IMR-90 (cell line): ENCODE measurements at regions not wholly inside any gene's neighbourhood (a gene's known extent, or its start where the extent isn't known, plus 50 kb on each side); places are given as distances from the start of the nearest gene placed in this dataset.

ENCODE experiments used
- ATAC-seq: fragments of 200-7000 bp; cut with Tn5 transposase; 2 replicates; pipeline ENCODE4 v1.9.1; 2020; ENCODE audit warnings: low read depth, mild to moderate bottlenecking, moderate library complexity
- BruUV-seq: library from RNA; stranded (reverse); fragments of 400-500 nt; replicated peaks from 2 replicates; lab custom pipeline; 2021; lab: Mats Ljungman, UMichigan
- CTCF ChIA-PET: fragments of 300-600 bp; formaldehyde crosslinking; extraction: SDS; loops from one replicate; lab custom pipeline; 2021; ENCODE audit warnings: antibody characterized with exemption; lab: Yijun Ruan, JAX
- POLR2A ChIA-PET: fragments of 300-600 bp; sonication (Branson Sonifier 250); formaldehyde crosslinking; loops from one replicate; lab custom pipeline; 2022; ENCODE audit warnings: antibody characterized with exemption; ENCODE audit not compliant: unreplicated experiment; lab: Charles Lee
- DNase-seq: peaks from one replicate; pipeline ENCODE4 v3.0.0; 2013
- H2AFZ ChIP-seq: replicated peaks from 2 replicates; pipeline ENCODE3; 2013; ENCODE audit warnings: low read length, mild to moderate bottlenecking; ENCODE audit not compliant: poor library complexity
- H2AK5ac ChIP-seq: 2 replicates; pipeline ENCODE4 v1.6.1; 2013; ENCODE audit warnings: low read depth, low read length, inconsistent platforms
- H2AK9ac ChIP-seq: replicated peaks from 2 replicates; pipeline ENCODE3; 2013; ENCODE audit warnings: mild to moderate bottlenecking, low read depth, low read length, moderate library complexity; ENCODE audit not compliant: poor library complexity
- H2BK120ac ChIP-seq: 2 replicates; pipeline ENCODE4 v1.6.1; 2013; ENCODE audit warnings: low read depth, low read length, inconsistent platforms
- H2BK15ac ChIP-seq: 3 replicates; pipeline ENCODE4 v1.6.1; 2013; ENCODE audit warnings: low read depth, low read length, inconsistent platforms
- H2BK20ac ChIP-seq: 2 replicates; pipeline ENCODE4 v1.6.1; 2013; ENCODE audit warnings: low read depth, mild to moderate bottlenecking, inconsistent platforms, low read length, moderate library complexity
- H2BK5ac ChIP-seq: 2 replicates; pipeline ENCODE4 v1.6.1; 2013; ENCODE audit warnings: mild to moderate bottlenecking, low read depth, low read length, inconsistent platforms; ENCODE audit not compliant: poor library complexity, severe bottlenecking
- H3K14ac ChIP-seq: replicated peaks from 2 replicates; pipeline ENCODE4 v1.6.1; 2013; ENCODE audit warnings: low read depth, low read length, inconsistent platforms
- H3K18ac ChIP-seq: 2 replicates; pipeline ENCODE4 v1.6.1; 2013; ENCODE audit warnings: low read depth, low read length, control low read depth
- H3K23ac ChIP-seq: 2 replicates; pipeline ENCODE4 v1.6.1; 2013; ENCODE audit warnings: low read depth, low read length, inconsistent platforms
- H3K27ac ChIP-seq: 2 replicates; pipeline ENCODE4 v1.5.1; 2013; ENCODE audit warnings: mild to moderate bottlenecking, control low read depth, low read length; ENCODE audit not compliant: insufficient read depth
- H3K27me3 ChIP-seq: 2 replicates; pipeline ENCODE4 v1.6.1; 2013; ENCODE audit warnings: low read length; ENCODE audit not compliant: control insufficient read depth, insufficient read depth
- H3K36me3 ChIP-seq: 2 replicates; pipeline ENCODE4 v1.6.1; 2013; ENCODE audit warnings: low read length, mixed read lengths; ENCODE audit not compliant: control insufficient read depth, insufficient read depth
- H3K4ac ChIP-seq: 2 replicates; pipeline ENCODE4 v1.6.1; 2013; ENCODE audit warnings: low read depth, low read length, inconsistent platforms
- H3K4me1 ChIP-seq: 2 replicates; pipeline ENCODE4 v1.6.1; 2013; ENCODE audit warnings: low read length, mixed read lengths; ENCODE audit not compliant: control insufficient read depth, insufficient read depth
- H3K4me2 ChIP-seq: 2 replicates; pipeline ENCODE4 v1.6.1; 2013; ENCODE audit warnings: low read depth, mild to moderate bottlenecking, control low read depth, low read length, moderate library complexity
- H3K4me3 ChIP-seq: 2 replicates; pipeline ENCODE4 v1.5.1; 2013; ENCODE audit warnings: low read depth, mild to moderate bottlenecking, control low read depth, low read length, moderate library complexity; ENCODE audit not compliant: insufficient read depth
- H3K56ac ChIP-seq: 2 replicates; pipeline ENCODE4 v1.6.1; 2013; ENCODE audit warnings: low read length, inconsistent platforms; ENCODE audit not compliant: insufficient read depth; ENCODE audit errors: extremely low read depth
- H3K79me1 ChIP-seq, 2 experiments: 2 replicates each; pipeline ENCODE4 v1.6.1; 2013; ENCODE audit warnings: low read length in 2 of 2, inconsistent platforms in 1 of 2, low read depth in 1 of 2
- H3K9ac ChIP-seq: 2 replicates; pipeline ENCODE4 v1.6.1; 2013; ENCODE audit warnings: low read depth, low read length, control low read depth
- H3K9me1 ChIP-seq: 2 replicates; pipeline ENCODE4 v1.6.1; 2013; ENCODE audit warnings: low read length, inconsistent platforms; ENCODE audit not compliant: insufficient read depth
- H3K9me3 ChIP-seq: 2 replicates; pipeline ENCODE4 v1.6.1; 2013; ENCODE audit warnings: low read length; ENCODE audit not compliant: control insufficient read depth, insufficient read depth
- H4K20me1 ChIP-seq: 2 replicates; pipeline ENCODE4 v1.6.1; 2013; ENCODE audit warnings: low read length, inconsistent platforms; ENCODE audit not compliant: insufficient read depth
- H4K5ac ChIP-seq: 2 replicates; pipeline ENCODE4 v1.6.1; 2013; ENCODE audit warnings: mild to moderate bottlenecking, low read depth, low read length, control low read depth
- H4K8ac ChIP-seq, 2 experiments: 2 replicates each; pipeline ENCODE4 v1.6.1; 2013; ENCODE audit warnings: low read depth in 2 of 2, low read length in 2 of 2, control low read depth in 1 of 2, inconsistent platforms in 1 of 2
- H4K91ac ChIP-seq: 2 replicates; pipeline ENCODE4 v1.6.1; 2013; ENCODE audit warnings: low read depth, low read length, inconsistent platforms; ENCODE audit not compliant: insufficient read depth
- BHLHE40 ChIP-seq: fragments of 150-350 bp; IDR thresholded peaks from 2 replicates; pipeline ENCODE4 v1.6.1; 2016; ENCODE audit warnings: mild to moderate bottlenecking, low read depth, low read length
- CEBPB ChIP-seq: IDR thresholded peaks from 2 replicates; pipeline ENCODE4 v1.6.1; 2012; ENCODE audit warnings: low read depth, low read length, improper control_type of control experiment
- CHD1 ChIP-seq: IDR thresholded peaks from 2 replicates; pipeline ENCODE4 v1.6.1; 2012; ENCODE audit warnings: low read depth, low read length, improper control_type of control experiment
- ELK1 ChIP-seq: fragments of 150-350 bp; IDR thresholded peaks from 2 replicates; pipeline ENCODE4 v1.6.1; 2016; ENCODE audit warnings: low read depth, mild to moderate bottlenecking, low read length, moderate library complexity, borderline replicate concordance
- FOS ChIP-seq: fragments of 150-350 bp; IDR thresholded peaks from 2 replicates; pipeline ENCODE4 v1.6.1; 2016; ENCODE audit warnings: low read depth, low read length
- MAFK ChIP-seq: IDR thresholded peaks from 2 replicates; pipeline ENCODE4 v1.6.1; 2012; ENCODE audit warnings: low read depth, low read length, improper control_type of control experiment
- MAZ ChIP-seq: IDR thresholded peaks from 2 replicates; pipeline ENCODE4 v1.6.1; 2012; ENCODE audit warnings: low read depth, mild to moderate bottlenecking, low read length, improper control_type of control experiment, moderate library complexity, borderline replicate concordance
- MXI1 ChIP-seq: IDR thresholded peaks from 2 replicates; pipeline ENCODE4 v1.6.1; 2012; ENCODE audit warnings: low read depth, mild to moderate bottlenecking, low read length, moderate library complexity, borderline replicate concordance
- NFE2L2 ChIP-seq: fragments of 150-350 bp; IDR thresholded peaks from 2 replicates; pipeline ENCODE4 v1.6.1; 2016; ENCODE audit warnings: low read depth, mild to moderate bottlenecking, low read length
- POLR2A ChIP-seq: IDR thresholded peaks from 2 replicates; pipeline ENCODE4 v1.6.1; 2012; ENCODE audit warnings: mild to moderate bottlenecking, low read depth, low read length
- RAD21 ChIP-seq: IDR thresholded peaks from 2 replicates; pipeline ENCODE4 v1.6.1; 2012; ENCODE audit warnings: low read length, improper control_type of control experiment
- RCOR1 ChIP-seq: IDR thresholded peaks from 2 replicates; pipeline ENCODE4 v1.6.1; 2012; ENCODE audit warnings: mild to moderate bottlenecking, low read length, improper control_type of control experiment; ENCODE audit not compliant: insufficient replicate concordance
- RFX5 ChIP-seq: IDR thresholded peaks from 2 replicates; pipeline ENCODE4 v1.8.0; 2012; ENCODE audit warnings: low read depth, mild to moderate bottlenecking, low read length, moderate library complexity
- SMC3 ChIP-seq: fragments of 150-350 bp; IDR thresholded peaks from 2 replicates; pipeline ENCODE4 v1.6.1; 2016; ENCODE audit warnings: low read depth, mild to moderate bottlenecking, antibody characterized with exemption, low read length, moderate library complexity
- WGBS, 2 experiments: methylation state at CpG; one replicate each; pipeline versions ENCODE4 v1.1.5 to v1.1.7; 2013; ENCODE audit warnings: missing lambda C conversion rate in 2 of 2; ENCODE audit not compliant: insufficient read length in 1 of 2; ENCODE audit errors: extremely low coverage in 2 of 2; 5-methylcytosine and 5-hydroxymethylcytosine counted together
- dilution Hi-C: fragments of 300-500 bp; cut with HindIII; formaldehyde crosslinking; loops from one replicate; pipeline ENCODE4 v1.14.3; 2018; ENCODE audit warnings: low sequenced_read_pairs; ENCODE audit not compliant: unreplicated experiment
- in situ Hi-C: fragments of 300-500 bp; cut with MboI; formaldehyde crosslinking; loops from 3 replicates; pipeline ENCODE4 v1.14.3; 2019; ENCODE audit warnings: low sequenced_read_pairs, inconsistent platforms, mixed read lengths
- intact Hi-C: fragments of 100-400 bp; cut with micrococcal nuclease; formaldehyde crosslinking; loops from 2 replicates; pipeline ENCODE4 v1.10.0; 2022
- TF ChIP-seq, protein P1 (sequence below): fragments of 150-350 bp; IDR thresholded peaks from 2 replicates; pipeline ENCODE4 v1.6.1; 2017; ENCODE audit warnings: mild to moderate bottlenecking, antibody characterized with exemption, low read length, low read depth
- TF ChIP-seq, protein P2 (sequence below): conservative IDR thresholded peaks from 2 replicates; pipeline ENCODE4 v1.5.1; 2012; ENCODE audit warnings: mild to moderate bottlenecking, low read depth, low read length, improper control_type of control experiment

DNA sequence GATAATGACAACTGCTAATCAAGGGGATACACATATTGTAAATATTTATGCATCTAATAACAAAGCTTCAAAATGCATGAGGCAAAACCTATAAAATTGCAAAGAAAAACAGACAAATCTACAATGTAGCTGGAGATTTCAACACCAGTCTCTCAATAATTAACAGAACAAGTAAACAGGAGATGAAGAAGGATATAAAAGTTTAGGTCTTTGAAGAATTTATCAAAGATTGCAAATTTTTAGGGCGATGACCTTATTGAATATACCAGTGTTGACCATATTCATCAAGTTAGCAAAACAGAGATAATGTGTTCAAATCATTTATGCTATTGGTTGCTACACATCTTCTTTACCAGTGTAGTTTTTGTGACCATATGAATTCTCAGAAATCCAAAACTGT, 237.8 kb upstream of the SGK1 start:
- no peak for DNase-seq
- no peak overlapping the region for H2BK120ac ChIP-seq
- intact Hi-C loops (no loop called here), in situ Hi-C loops (no loop called here), dilution Hi-C loops (no loop called here)
- H2AK5ac ChIP-seq, result no peak overlapping the region
- H4K20me1 ChIP-seq, result no peaks in the 10 kb centered on the region
- H3K36me3 ChIP-seq, result no peaks in the 10 kb centered on the region
- H2BK5ac ChIP-seq, result no peak overlapping the region
- WGBS, 2 experiments, result no CpG with 5 or more reads among the region's 1 CpG
- H3K4me3 ChIP-seq, result no peak overlapping the region
- POLR2A ChIA-PET, result no interaction called here
- no peak overlapping the region for H2BK20ac ChIP-seq
- no peak overlapping the region for H3K56ac ChIP-seq
- H3K9me3 ChIP-seq, result no peaks in the 10 kb centered on the region
- TF ChIP-seq RFX5 (no peak), MAZ (no peak), FOS (no peak), BHLHE40 (no peak), MAFK (no peak), CEBPB (no peak), SMC3 (no peak), MXI1 (no peak), ELK1 (no peak), POLR2A (no peak), RCOR1 (no peak), RAD21 (no peak), NFE2L2 (no peak), CHD1 (no peak)
- TF ChIP-seq, protein P1, sequence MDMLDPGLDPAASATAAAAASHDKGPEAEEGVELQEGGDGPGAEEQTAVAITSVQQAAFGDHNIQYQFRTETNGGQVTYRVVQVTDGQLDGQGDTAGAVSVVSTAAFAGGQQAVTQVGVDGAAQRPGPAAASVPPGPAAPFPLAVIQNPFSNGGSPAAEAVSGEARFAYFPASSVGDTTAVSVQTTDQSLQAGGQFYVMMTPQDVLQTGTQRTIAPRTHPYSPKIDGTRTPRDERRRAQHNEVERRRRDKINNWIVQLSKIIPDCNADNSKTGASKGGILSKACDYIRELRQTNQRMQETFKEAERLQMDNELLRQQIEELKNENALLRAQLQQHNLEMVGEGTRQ, result no peak
- TF ChIP-seq, protein P2, sequence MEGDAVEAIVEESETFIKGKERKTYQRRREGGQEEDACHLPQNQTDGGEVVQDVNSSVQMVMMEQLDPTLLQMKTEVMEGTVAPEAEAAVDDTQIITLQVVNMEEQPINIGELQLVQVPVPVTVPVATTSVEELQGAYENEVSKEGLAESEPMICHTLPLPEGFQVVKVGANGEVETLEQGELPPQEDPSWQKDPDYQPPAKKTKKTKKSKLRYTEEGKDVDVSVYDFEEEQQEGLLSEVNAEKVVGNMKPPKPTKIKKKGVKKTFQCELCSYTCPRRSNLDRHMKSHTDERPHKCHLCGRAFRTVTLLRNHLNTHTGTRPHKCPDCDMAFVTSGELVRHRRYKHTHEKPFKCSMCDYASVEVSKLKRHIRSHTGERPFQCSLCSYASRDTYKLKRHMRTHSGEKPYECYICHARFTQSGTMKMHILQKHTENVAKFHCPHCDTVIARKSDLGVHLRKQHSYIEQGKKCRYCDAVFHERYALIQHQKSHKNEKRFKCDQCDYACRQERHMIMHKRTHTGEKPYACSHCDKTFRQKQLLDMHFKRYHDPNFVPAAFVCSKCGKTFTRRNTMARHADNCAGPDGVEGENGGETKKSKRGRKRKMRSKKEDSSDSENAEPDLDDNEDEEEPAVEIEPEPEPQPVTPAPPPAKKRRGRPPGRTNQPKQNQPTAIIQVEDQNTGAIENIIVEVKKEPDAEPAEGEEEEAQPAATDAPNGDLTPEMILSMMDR, result no peak
- H3K27me3 ChIP-seq, result no peaks in the 10 kb centered on the region
- no peak overlapping the region for H4K8ac ChIP-seq
- H3K23ac ChIP-seq, result no peak overlapping the region
- H3K27ac ChIP-seq, result no peak overlapping the region
- no peak overlapping the region for H4K91ac ChIP-seq
- H3K79me1 ChIP-seq, result no peaks in the 10 kb centered on the region
- no peak overlapping the region for H3K4ac ChIP-seq
- CTCF ChIA-PET, result no interaction called here
- no peak overlapping the region for H2BK15ac ChIP-seq
- H4K5ac ChIP-seq, result no peak overlapping the region
- no peak for ATAC-seq
- H3K18ac ChIP-seq, result no peak overlapping the region
- no peaks in the 10 kb centered on the region; the same call in 1 of the 2 replicates for H3K4me1 ChIP-seq
- no TSS peak for BruUV-seq
- no peak overlapping the region for H3K4me2 ChIP-seq
- H2AK9ac ChIP-seq, result no peak overlapping the region
- no peak overlapping the region for H2AFZ ChIP-seq
- H3K9ac ChIP-seq, result no peak overlapping the region
- no peaks in the 10 kb centered on the region for H3K9me1 ChIP-seq
- no peak overlapping the region for H3K14ac ChIP-seq
